GM19438 (cell line): ENCODE measurements at regions not wholly inside any gene's neighbourhood (a gene's known extent, or its start where the extent isn't known, plus 50 kb on each side); places are given as distances from the start of the nearest gene placed in this dataset.
"Not testable (repeated sequence)": the region's sequence is repeated elsewhere in the genome, so short reads cannot be mapped to it uniquely, and the experiment has no call there.

Experiments
- ATAC-seq: cut with Tn5 transposase; IDR thresholded peaks from one replicate; pipeline ENCODE4 v1.9.1; 2021; ENCODE audit warnings: low read depth; ENCODE audit not compliant: unreplicated experiment

DNA sequence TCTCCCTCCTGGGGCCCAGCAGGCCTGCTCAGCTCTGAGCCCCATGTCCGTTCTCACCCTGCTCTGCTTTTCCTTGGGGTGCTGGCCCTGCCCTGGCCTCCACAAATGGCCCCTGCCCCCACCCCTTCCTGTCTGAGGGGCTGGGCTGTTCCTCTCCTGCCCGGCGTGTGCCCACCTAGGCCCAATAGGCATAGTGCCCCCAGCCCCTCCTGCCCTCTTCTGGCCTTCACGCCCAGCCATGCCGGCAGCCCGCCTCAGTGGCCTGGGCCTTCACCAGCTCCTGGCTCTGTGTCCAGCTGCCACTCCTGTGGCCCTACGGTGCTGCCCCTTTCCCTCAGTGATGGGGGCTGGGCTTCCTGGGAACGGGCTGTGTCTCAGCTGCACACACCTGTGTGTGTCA lies 125.9 kb downstream of the TMEM121 start:
- ATAC-seq: not testable (repeated sequence)

DNA sequence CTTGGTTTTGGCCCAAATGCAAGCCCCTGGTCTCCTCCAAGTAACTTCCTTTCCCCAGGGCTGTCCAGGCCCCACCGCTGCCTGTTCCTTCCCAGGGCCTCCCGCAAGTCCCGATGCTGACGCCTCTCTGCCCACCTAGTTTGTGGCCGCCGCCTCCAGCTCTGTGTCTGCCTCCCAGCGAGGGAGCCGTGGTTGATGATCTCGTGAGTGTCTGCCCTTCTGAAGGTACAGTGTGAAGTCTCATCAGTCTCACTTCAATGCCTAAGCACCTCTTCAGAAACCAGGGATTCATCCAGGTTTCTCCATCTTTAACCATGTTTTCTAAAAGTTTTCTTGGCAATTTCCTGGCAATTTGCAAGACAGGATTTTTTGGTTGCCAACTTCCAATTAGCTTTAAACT lies 127.5 kb downstream of the TMEM121 start:
- ATAC-seq: not testable (repeated sequence)

DNA sequence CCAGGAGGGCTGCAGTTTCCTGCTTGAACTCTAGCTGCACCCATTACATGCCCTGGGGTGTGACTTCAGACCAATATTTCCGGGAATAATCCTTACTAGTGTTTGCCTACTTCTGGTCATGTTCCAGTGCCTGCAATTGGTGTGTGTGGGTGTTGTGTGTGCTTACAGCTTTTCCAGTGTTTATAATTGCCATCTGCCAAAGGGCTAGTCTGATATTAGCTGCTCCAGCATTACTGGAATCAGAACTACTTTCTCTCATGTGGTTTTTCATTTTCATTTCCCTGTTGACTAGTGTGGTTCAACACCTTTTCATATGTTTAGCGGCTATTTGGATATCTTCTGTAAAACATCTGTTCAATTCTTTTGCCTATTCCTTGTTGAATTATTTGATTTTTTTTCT lies 132.9 kb downstream of the TMEM121 start:
- not testable (repeated sequence) for ATAC-seq

DNA sequence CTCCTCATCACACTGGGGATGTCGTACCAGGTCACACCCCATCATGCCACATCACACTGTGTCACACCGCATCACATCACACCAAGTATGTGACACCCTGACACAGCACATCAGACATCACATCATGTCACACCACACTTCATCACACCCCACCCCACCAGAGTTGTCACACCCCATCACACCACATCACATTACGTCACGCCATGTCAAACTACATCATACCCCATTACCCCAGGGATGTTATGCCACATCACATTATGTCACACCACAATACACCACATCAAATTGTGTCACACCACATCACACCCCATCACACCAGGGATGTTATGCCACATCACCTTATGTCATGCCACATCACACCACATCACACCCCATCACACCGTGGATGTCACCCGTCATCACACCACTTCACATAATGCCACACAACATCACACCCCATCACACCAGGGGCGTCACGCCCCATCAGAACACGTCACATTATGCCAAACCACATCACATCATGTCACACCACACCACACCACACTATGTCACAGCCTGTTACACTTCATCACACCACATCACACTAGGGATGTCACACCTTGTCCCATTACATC lies 133.6 kb downstream of the TMEM121 start:
- ATAC-seq: no peak

DNA sequence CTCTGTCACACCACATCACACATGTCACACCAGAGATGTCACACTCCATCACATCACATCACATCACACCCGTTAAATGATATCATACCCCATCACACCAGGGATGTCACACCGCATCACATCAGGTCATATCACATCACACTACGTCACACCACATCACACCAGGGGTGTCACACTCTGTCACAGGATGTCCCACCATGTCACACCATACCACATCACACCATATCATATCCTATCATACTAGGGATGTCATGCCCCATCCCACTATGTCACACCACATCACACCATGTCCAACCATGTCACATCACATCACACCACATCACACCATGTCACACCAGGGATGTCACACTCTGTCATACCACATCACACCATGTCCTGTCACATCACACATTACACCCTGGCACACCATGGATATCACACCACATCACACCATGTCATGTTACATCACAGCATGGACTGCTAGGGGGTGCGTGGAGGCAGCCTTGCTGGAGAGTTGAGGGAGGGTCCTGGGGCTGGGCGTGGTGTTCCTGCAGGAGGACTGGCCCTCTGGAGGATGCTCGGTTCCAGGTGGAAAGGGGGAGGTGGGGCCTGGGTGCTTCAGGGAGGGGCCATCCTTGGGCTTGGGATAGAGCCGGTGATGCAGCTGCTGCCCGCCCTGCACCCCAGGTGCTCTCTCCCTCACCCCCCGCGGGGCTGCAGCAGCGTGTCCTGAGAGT lies 134.6 kb downstream of the TMEM121 start:
- no peak for ATAC-seq

DNA sequence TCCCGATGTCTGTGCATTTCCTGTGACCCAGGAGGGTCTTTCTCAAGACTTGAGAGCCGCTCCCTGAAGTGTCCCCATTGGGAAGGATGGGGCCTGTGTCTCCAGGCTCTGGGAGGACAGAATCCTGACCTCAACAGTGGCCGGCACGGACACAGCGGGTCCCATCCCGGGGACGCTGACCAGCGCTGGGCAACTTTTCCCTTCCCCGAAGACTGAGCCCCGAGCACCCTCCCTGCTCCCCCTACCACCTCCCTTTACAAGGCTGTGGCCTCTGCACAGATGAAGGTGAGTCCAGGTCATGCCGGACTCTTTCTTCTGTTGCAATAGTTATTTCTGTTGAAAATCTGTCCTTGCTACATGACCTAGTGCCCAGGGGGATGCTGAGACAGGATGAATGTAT lies 135.7 kb downstream of the TMEM121 start:
- not testable (repeated sequence) for ATAC-seq

DNA sequence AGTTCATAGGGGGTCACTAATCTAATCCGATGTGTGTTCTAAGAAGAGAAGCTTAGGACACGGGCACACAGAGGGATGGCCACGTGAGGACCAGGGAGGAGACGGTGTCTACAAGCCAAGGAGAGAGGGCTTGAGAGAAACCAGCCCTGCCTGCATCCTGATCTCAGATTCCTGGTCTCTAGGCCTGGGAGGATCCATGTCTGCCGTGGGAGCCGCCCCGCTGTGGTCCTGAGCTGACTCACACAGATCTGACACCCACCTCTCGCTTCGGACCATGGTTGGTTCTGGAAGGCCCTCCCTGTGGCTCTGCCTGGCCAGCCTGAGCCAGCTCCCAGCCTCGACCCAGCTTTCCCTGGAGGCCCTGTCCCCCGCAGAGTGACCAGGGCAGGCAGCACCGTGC lies 136.2 kb downstream of the TMEM121 start:
- ATAC-seq: not testable (repeated sequence)

DNA sequence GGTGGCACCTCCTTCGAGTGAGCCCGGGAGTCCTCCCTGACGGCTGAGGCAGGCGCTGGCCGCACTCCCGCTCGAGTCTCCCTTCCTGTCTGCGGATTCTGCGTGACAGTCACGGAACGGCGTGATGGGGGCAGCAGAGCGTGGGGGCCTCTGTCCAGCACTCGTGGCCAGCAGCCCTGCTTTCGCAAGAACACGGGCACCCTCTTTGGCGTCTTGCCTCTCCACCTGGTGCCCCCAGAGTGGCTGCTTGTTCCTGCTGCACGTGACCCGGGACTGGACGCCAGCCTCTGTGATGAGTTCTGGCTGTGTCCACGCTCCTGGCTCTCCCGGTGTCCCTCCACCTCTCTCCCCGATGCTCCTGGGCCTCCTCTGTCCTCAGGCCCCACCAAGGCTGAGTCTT lies 136.9 kb downstream of the TMEM121 start:
- not testable (repeated sequence) for ATAC-seq

DNA sequence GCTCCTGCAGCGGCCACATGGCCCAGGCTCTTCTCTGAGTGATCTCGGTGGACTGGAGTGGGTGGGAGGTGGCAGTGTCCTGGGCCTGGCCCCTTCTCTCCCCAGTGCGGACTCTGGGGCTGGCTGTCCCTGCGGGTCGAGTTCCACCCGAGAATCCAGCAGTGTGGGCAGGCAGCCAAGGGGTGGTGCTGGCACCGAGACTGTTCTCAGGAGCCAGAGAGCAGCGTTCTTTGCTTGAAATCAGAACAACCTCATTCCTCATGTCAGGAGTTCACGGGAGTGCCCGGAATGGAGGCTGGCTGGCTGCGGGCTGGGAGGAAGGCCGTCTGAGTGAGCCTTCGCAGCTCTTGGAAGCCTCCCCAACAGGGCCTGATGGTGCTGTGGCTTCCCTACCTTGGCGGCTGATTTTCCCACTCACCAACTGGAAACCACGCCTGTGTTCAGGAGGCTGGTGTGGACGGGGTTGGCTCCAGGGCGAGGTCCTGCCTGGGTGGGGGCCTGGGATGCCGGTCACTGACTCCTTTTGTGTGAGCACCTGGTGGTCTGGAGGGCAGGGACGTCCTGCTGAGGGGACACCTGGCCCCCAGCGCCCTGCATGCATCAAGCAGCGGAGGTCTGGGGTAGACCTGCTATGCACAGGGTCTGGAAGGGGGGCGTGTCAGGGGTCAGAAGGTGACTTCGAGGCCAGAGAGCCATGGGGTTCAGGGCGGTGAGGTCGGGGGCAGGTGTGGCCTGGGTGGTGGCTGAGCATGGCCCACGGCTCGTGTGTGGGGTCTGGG lies 137.6 kb downstream of the TMEM121 start:
- ATAC-seq: not testable (repeated sequence)

DNA sequence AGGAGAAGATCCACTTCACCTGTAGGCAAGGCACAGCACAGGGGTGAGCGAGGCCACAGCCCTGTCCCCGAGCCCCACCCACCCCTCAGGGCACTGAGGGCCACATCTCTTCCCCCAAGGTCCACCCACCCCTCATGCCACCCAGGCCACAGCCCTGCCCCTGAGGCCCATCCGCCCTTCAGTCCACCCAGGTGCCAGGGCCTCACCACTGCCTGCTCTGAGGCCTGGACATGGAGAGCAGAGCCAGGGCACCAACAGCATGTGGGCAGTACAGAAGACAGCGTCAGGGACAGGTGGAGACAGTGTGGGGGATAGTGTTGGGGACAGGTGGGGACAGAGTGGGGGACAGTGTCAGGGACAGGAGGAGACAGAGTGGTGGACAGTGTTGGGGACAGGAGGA lies 138.3 kb downstream of the TMEM121 start:
- no peak for ATAC-seq

DNA sequence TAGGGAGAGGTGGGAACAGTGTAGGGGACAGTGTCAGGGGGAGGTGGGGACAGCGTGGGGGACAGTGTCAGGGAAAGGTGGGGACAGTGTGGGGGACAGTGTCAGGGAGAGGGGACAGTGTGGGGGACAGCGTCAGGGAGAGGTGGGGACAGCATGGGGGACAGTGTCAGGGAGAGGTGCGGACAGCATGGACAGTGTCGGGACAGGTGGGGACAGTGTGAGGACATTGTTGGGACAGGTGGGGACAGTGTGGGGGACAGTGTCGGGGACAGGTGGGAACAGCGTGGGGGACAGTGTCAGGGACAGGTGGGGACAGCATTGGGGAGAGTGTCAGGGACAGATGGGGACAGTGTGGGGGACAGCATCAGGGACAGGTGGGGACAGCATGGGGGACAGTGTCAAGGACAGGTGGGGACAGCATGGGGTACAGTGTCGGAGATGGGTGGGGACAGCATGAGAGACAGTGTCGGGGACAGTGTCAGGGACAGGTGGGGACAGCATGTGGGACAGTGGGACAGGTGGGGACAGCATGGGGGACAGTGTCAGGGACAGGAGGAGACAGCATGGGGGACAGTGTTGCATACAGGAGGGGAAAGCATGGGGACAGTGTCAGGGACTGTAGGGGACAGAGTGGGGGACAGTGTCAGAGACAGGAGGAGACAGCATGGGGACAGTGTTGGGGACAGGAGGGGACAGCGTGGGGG lies 139.0 kb downstream of the TMEM121 start:
- no peak for ATAC-seq

DNA sequence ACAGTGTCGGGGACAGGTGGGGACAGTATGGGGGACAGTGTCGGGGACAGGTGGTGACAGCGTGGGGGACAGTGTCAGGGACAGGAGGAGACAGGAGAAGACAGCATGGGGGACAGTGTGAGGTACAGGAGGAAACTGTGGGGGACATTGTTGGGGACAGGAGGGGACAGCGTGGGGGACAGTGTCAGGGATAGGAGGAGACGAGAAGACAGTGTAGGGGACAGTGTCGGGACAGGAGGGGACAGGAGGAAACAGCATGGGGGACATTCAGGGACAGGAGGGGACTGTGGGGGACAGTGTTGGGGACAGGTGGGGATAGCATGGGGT lies 139.5 kb downstream of the TMEM121 start:
- no peak for ATAC-seq

DNA sequence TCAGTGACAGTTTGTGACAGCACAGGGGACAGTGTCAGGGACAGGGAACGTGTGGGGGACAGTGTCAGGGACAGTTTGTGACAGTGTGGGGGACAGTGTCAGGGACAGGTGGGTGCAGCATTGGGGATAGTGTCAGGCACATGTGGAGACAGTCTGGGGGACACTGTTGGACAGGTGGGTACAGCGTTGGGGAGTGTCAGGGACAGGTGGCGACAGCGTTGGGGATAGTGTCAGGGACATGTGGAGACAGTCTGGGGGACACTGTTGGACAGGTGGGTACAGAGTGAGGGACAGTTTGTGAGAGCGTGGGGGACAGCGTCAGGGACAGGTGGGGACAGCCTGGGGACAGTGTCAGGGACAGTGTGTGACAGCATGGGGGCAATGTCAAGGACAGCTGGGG lies 140.0 kb downstream of the TMEM121 start:
- no peak for ATAC-seq

DNA sequence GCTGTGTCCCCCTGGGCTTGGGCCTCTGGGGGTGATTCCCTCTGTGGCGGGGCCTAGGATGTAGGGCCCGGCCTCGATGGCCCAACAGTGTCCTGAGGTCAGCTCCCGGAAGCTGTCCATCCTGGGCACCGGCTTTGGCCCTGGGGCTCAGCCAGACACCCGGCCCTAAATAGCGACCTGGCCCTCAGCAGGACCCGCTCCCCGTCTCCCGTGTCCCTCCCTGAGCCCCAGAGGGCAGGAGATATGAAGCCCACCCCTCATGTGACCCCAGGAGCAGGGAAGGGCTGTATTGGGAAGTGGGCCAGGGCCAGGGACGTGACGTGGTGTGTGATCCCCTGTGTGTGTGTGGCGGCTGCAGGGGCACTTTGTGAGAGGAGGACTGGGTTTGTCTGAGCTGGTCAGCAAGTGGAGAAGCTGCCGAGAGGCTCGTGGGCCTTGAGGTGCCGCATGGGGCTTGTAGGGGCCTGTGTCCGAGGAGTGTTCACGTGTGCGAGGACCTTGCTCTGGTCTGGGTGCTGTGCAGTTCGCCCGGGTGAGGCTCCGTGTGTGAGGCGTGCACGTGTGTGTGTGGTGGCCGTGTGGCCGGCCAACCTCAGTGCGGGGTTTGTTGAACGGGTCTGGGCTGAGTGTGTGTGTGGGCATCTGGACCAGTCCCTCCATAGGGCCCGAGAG lies 140.7 kb downstream of the TMEM121 start:
- ATAC-seq: not testable (repeated sequence)

DNA sequence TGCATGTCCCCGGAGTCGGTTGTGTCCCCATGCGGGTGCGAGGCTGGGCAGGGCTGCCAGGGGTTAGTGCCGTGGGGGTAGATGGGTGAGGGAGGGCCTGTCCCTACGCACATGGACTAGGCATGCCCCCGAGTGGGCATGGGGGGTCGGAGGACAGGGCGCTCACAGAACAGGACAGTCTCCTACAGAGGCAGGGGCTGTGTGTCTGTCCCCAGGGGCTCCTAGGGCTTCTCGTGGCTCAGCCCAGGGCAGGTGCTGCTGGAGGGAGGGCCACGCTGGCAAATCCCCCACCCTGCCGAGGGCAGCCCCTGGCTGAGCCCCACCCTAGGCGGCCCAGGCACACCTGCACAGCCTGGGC lies 141.3 kb downstream of the TMEM121 start:
- ATAC-seq: not testable (repeated sequence)

DNA sequence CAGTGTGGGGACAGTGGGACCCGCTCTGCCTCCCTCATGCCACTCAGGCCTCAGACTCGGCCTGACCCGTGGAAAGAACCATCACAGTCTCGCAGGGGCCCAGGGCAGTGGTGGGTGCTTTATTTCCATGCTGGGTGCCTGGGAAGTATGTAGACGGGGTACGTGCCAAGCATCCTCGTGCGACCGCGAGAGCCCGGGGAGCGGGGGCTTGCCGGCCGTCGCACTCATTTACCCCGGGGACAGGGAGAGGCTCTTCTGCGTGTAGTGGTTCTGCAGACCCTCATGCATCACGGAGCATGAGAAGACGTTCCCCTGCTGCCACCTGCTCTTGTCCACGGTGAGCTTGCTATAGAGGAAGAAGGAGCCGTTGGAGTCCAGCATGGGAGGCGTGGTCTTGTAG lies 141.6 kb downstream of the TMEM121 start:
- ATAC-seq: not testable (repeated sequence)

DNA sequence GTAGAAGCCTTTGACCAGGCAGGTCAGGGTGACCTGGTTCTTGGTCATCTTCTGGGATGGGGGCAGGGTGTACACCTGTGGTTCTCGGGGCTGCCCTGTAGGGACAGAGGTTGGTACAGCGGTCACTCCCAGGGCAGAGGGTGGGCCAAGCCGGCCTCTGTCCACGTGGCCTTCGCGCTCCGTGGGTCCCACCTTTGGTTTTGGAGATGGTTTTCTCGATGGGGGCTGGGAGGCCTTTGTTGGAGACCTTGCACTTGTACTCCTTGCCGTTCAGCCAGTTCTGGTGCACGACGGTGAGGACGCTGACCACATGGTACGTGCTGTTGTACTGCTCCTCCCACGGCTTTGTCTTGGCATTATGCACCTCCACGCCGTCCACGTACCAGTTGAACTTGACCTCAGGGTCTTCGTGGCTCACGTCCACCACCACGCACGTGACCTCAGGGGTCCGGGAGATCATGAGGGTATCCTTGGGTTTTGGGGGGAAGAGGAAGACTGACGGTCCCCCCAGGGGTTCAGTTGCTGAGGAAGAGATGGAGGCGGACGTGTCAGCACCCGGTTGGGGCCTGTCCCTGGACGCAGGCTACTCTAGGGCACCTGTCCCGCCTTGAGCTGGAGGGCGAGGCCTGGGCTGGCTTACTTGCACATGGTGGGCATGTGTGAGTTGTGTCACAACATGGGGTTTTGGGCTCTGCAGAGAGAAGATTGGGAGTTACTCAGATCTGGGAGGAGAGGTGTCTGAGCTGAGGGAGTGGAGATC lies 142.3 kb downstream of the TMEM121 start:
- ATAC-seq: not testable (repeated sequence)

DNA sequence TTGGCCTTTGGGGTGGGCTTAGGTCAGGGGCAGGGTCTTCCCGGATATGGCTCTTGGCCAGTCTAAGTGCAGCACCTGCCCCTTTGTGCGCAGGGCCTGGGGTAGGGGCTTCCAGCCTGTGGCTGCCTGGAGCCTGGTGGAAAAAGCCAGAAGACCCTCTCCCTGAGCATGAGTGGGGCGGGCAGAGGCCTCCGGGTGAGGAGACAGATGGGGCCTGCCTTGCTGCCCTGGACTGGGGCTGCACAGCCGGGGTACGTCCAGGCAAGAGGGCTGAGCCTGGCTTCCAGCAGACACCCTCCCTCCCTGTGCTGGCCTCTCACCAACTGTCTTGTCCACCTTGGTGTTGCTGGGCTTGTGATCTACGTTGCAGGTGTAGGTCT lies 142.8 kb downstream of the TMEM121 start:
- not testable (repeated sequence) for ATAC-seq

DNA sequence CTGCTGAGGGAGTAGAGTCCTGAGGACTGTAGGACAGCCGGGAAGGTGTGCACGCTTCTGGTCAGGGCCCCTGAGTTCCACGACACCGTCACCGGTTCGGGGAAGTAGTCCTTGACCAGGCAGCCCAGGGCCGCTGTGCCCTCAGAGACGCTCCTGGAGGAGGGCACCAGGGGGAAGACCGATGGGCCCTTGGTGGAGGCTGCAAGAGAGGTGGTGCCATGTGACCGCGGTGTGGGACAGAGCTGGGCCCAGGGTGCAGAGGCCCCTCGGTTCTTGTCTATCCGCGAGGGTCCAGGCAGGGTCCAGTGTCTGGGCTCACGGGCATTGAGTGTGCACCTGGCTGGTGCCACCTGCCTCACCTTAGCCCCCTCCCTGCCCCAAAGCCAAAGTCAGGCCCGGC lies 143.3 kb downstream of the TMEM121 start:
- ATAC-seq: not testable (repeated sequence)
